D721Med (cell line): ENCODE measurements at regions not wholly inside any gene's neighbourhood (a gene's known extent, or its start where the extent isn't known, plus 50 kb on each side); places are given as distances from the start of the nearest gene placed in this dataset.
"Not testable (repeated sequence)": the region's sequence is repeated elsewhere in the genome, so short reads cannot be mapped to it uniquely, and the experiment has no call there.

Experiments
- DNase-seq: peaks from one replicate; pipeline ENCODE4 v3.0.0; 2011; ENCODE audit warnings: low spot score; ENCODE audit not compliant: insufficient read length
- FAIRE-seq: peaks from 2 replicates; lab custom pipeline; 2011; peaks lifted over from hg19 to GRCh38; lab: Jason Lieb, UNC
- CTCF ChIP-seq: IDR thresholded peaks from 2 replicates; pipeline ENCODE4 v1.5.1; 2012; ENCODE audit warnings: mild to moderate bottlenecking, control low read depth; ENCODE audit not compliant: insufficient read depth; ENCODE audit errors: missing control alignments

- no peak for FAIRE-seq
Measured at GRCh38 chr7:65744406-65744805, 128.5 kb upstream of the VKORC1L1 start.

GRCh38 chr7:65746398-65746669 lies 126.5 kb upstream of the VKORC1L1 start:
- no peak for TF ChIP-seq CTCF
- FAIRE-seq (no peak), DNase-seq (no peak)

More at GRCh38 chr7:65744406-65744805, 128.5 kb upstream of the VKORC1L1 start:
- no peak for TF ChIP-seq CTCF
- no peak for DNase-seq

GRCh38 chr7:65749039-65749438 lies 123.8 kb upstream of the VKORC1L1 start:
- no peak for DNase-seq
- no peak for FAIRE-seq
- no peak for TF ChIP-seq CTCF

- no peak for DNase-seq
- FAIRE-seq, result no peak
- TF ChIP-seq CTCF, result no peak
Measured at GRCh38 chr7:65749518-65749917, 123.4 kb upstream of the VKORC1L1 start.

GRCh38 chr7:65750511-65751344 lies 122.1 kb upstream of the VKORC1L1 start:
- DNase-seq, result peak; percentile 66
- no peak for TF ChIP-seq CTCF
- no peak for FAIRE-seq

- FAIRE-seq, DNase-seq: not testable (repeated sequence)
Measured at GRCh38 chr7:65754070-65754469, 118.8 kb upstream of the VKORC1L1 start.

GRCh38 chr7:65758991-65759390 lies 113.9 kb upstream of the VKORC1L1 start:
- FAIRE-seq, result not testable (repeated sequence)

GRCh38 chr7:65762712-65763111 lies 110.2 kb upstream of the VKORC1L1 start:
- FAIRE-seq, DNase-seq: not testable (repeated sequence)

More at GRCh38 chr7:65758991-65759390, 113.9 kb upstream of the VKORC1L1 start:
- not testable (repeated sequence) for DNase-seq

GRCh38 chr7:65763114-65763513 lies 109.8 kb upstream of the VKORC1L1 start:
- DNase-seq, FAIRE-seq: not testable (repeated sequence)

- DNase-seq, result peak; percentile 31
- not testable (repeated sequence) for FAIRE-seq
Measured at GRCh38 chr7:65770473-65771225, 102.2 kb upstream of the VKORC1L1 start.

GRCh38 chr7:65771226-65771569 lies 101.7 kb upstream of the VKORC1L1 start:
- not testable (repeated sequence) for FAIRE-seq, DNase-seq

- not testable (repeated sequence) for FAIRE-seq, DNase-seq
Measured at GRCh38 chr7:65776677-65777076, 96.2 kb upstream of the VKORC1L1 start.

GRCh38 chr7:65789943-65790342 lies 82.9 kb upstream of the VKORC1L1 start:
- DNase-seq, FAIRE-seq: not testable (repeated sequence)
